Cardiac muscle cell (in vitro differentiated cells and primary cell): ENCODE measurements at regions not wholly inside any gene's neighbourhood (a gene's known extent, or its start where the extent isn't known, plus 50 kb on each side); places are given as distances from the start of the nearest gene placed in this dataset.

Source experiments
- DNase-seq, 2 donors: peaks; one replicate each; pipeline versions ENCODE4 v3.0.0 to v3.0.0-alpha.2; 2010 to 2017; ENCODE audit warnings: low read depth in 1 of 2, low spot score in 1 of 2
- H3K27ac ChIP-seq: fragments of 200-600 bp; sonication (generic); 2 replicates; pipeline ENCODE4 v1.5.1; 2016
- H3K27me3 ChIP-seq: fragments of 200-600 bp; sonication (generic); 2 replicates; pipeline ENCODE4 v1.6.0; 2016; ENCODE audit warnings: control low read depth
- H3K36me3 ChIP-seq: fragments of 200-600 bp; sonication (generic); 2 replicates; pipeline ENCODE4 v1.5.1; 2016; ENCODE audit warnings: control low read depth
- H3K4me1 ChIP-seq: fragments of 200-600 bp; sonication (generic); 2 replicates; pipeline ENCODE4 v1.8.1; 2017; ENCODE audit warnings: low read depth, mild to moderate bottlenecking, mixed run types
- H3K4me3 ChIP-seq: fragments of 200-600 bp; sonication (generic); 2 replicates; pipeline ENCODE4 v1.5.1; 2016; ENCODE audit warnings: mild to moderate bottlenecking
- H3K9me3 ChIP-seq: fragments of 200-600 bp; sonication (generic); 2 replicates; pipeline ENCODE4 v1.5.1; 2017; ENCODE audit warnings: low read depth, mild to moderate bottlenecking, control low read depth
- CTCF ChIP-seq: IDR thresholded peaks from 2 replicates; pipeline ENCODE4 v1.5.1; 2012; ENCODE audit warnings: low read depth, mild to moderate bottlenecking, low read length

GRCh38 chr1:29889776-29890175, 653.5 kb downstream of the PTPRU start:
- Histone ChIP-seq H3K4me3 (no peak overlapping the region), H3K27ac (no peak overlapping the region), H3K27me3 (peaks cover 11% of the 10 kb centered on the region), H3K36me3 (no peaks in the 10 kb centered on the region), H3K4me1 (no peaks in the 10 kb centered on the region), H3K9me3 (no peaks in the 10 kb centered on the region)
- TF ChIP-seq CTCF, result no peak
- DNase-seq, result no peak

GRCh38 chr1:29884740-29885139, 648.4 kb downstream of the PTPRU start:
- Histone ChIP-seq H3K36me3 (no peaks in the 10 kb centered on the region), H3K9me3 (no peaks in the 10 kb centered on the region), H3K27ac (no peak overlapping the region), H3K27me3 (peaks cover 5% of the 10 kb centered on the region), H3K4me1 (no peaks in the 10 kb centered on the region), H3K4me3 (no peak overlapping the region)
- no peak for DNase-seq
- no peak for TF ChIP-seq CTCF

GRCh38 chr1:29883986-29884385, 647.7 kb downstream of the PTPRU start:
- no peak overlapping the region for H3K4me3 ChIP-seq
- no peak overlapping the region for H3K27ac ChIP-seq
- no peaks in the 10 kb centered on the region for H3K36me3 ChIP-seq
- no peak for DNase-seq
- no peak for TF ChIP-seq CTCF
- H3K9me3 ChIP-seq, result no peaks in the 10 kb centered on the region
- H3K4me1 ChIP-seq, result no peaks in the 10 kb centered on the region
- H3K27me3 ChIP-seq, result peaks cover 9% of the 10 kb centered on the region

- Histone ChIP-seq H3K36me3 (no peaks in the 10 kb centered on the region), H3K27me3 (peaks cover 9% of the 10 kb centered on the region), H3K9me3 (no peaks in the 10 kb centered on the region), H3K27ac (no peak overlapping the region), H3K4me1 (no peaks in the 10 kb centered on the region), H3K4me3 (no peak overlapping the region)
- TF ChIP-seq CTCF, result no peak
- DNase-seq, result no peak
Measured at GRCh38 chr1:29883411-29883832, 647.1 kb downstream of the PTPRU start.

GRCh38 chr1:29880556-29880955, 644.2 kb downstream of the PTPRU start:
- no peak for DNase-seq
- peaks cover 9% of the 10 kb centered on the region for H3K27me3 ChIP-seq
- no peak for TF ChIP-seq CTCF

GRCh38 chr1:29879217-29879616, 642.9 kb downstream of the PTPRU start:
- peaks cover 9% of the 10 kb centered on the region for H3K27me3 ChIP-seq
- no peak overlapping the region for H3K27ac ChIP-seq
- no peaks in the 10 kb centered on the region for H3K9me3 ChIP-seq
- TF ChIP-seq CTCF, result no peak
- no peak overlapping the region for H3K4me3 ChIP-seq
- no peaks in the 10 kb centered on the region for H3K4me1 ChIP-seq
- DNase-seq, result no peak
- H3K36me3 ChIP-seq, result no peaks in the 10 kb centered on the region

More at GRCh38 chr1:29880556-29880955, 644.2 kb downstream of the PTPRU start:
- Histone ChIP-seq H3K27ac (no peak overlapping the region), H3K4me3 (no peak overlapping the region), H3K9me3 (no peaks in the 10 kb centered on the region), H3K4me1 (no peaks in the 10 kb centered on the region), H3K36me3 (no peaks in the 10 kb centered on the region)
